GM19023 (cell line): ENCODE measurements at regions not wholly inside any gene's neighbourhood (a gene's known extent, or its start where the extent isn't known, plus 50 kb on each side); places are given as distances from the start of the nearest gene placed in this dataset.
"Not testable (repeated sequence)": the region's sequence is repeated elsewhere in the genome, so short reads cannot be mapped to it uniquely, and the experiment has no call there.

ENCODE experiments used
- ATAC-seq: cut with Tn5 transposase; IDR thresholded peaks from one replicate; pipeline ENCODE4 v1.9.1; 2021; ENCODE audit warnings: mild to moderate bottlenecking, moderate library complexity; ENCODE audit not compliant: unreplicated experiment

- ATAC-seq, result no peak
Observed at GRCh38 chr18:66900837-66901236, 296.9 kb upstream of the CDH19 start.

GRCh38 chr18:66895631-66896030 lies 291.7 kb upstream of the CDH19 start:
- ATAC-seq, result no peak

- ATAC-seq, result no peak
Observed at GRCh38 chr18:66894851-66895250, 291.0 kb upstream of the CDH19 start.

- ATAC-seq, result not testable (repeated sequence)
Observed at GRCh38 chr18:66892388-66892787, 288.5 kb upstream of the CDH19 start.

- ATAC-seq, result no peak
Observed at GRCh38 chr18:66874812-66875474, 271.1 kb upstream of the CDH19 start.

GRCh38 chr18:66874375-66874774 lies 270.5 kb upstream of the CDH19 start:
- no peak for ATAC-seq

- ATAC-seq, result no peak
Observed at GRCh38 chr18:66873899-66874298, 270.0 kb upstream of the CDH19 start.

GRCh38 chr18:66872277-66872676 lies 268.4 kb upstream of the CDH19 start:
- ATAC-seq, result no peak

- ATAC-seq, result no peak
Observed at GRCh38 chr18:66867653-66868052, 263.8 kb upstream of the CDH19 start.

GRCh38 chr18:66866427-66866940 lies 262.6 kb upstream of the CDH19 start:
- ATAC-seq, result not testable (repeated sequence)

- no peak for ATAC-seq
Observed at GRCh38 chr18:66838340-66838987, 234.6 kb upstream of the CDH19 start.

GRCh38 chr18:66833646-66834045 lies 229.8 kb upstream of the CDH19 start:
- ATAC-seq, result no peak

GRCh38 chr18:66826211-66826610 lies 222.3 kb upstream of the CDH19 start:
- no peak for ATAC-seq

- ATAC-seq, result no peak
Observed at GRCh38 chr18:66825347-66825746, 221.5 kb upstream of the CDH19 start.

GRCh38 chr18:66819235-66819634 lies 215.3 kb upstream of the CDH19 start:
- ATAC-seq, result no peak

- no peak for ATAC-seq
Observed at GRCh38 chr18:66813138-66813537, 209.2 kb upstream of the CDH19 start.

GRCh38 chr18:66795051-66795450 lies 191.2 kb upstream of the CDH19 start:
- no peak for ATAC-seq

GRCh38 chr18:66792466-66792865 lies 188.6 kb upstream of the CDH19 start:
- no peak for ATAC-seq

- ATAC-seq, result no peak
Observed at GRCh38 chr18:66780609-66781008, 176.7 kb upstream of the CDH19 start.

- ATAC-seq, result no peak
Observed at GRCh38 chr18:66778048-66778447, 174.2 kb upstream of the CDH19 start.

- no peak for ATAC-seq
Observed at GRCh38 chr18:66769375-66769774, 165.5 kb upstream of the CDH19 start.

GRCh38 chr18:66764230-66764629 lies 160.3 kb upstream of the CDH19 start:
- ATAC-seq, result no peak

- ATAC-seq, result no peak
Observed at GRCh38 chr18:66761166-66761565, 157.3 kb upstream of the CDH19 start.
